ENCODE measurements at regions not wholly inside any gene's neighbourhood (a gene's known extent, or its start where the extent isn't known, plus 50 kb on each side); places are given as distances from the start of the nearest gene placed in this dataset.
"Not testable (repeated sequence)": the region's sequence is repeated elsewhere in the genome, so short reads cannot be mapped to it uniquely, and the experiment has no call there.

DNA sequence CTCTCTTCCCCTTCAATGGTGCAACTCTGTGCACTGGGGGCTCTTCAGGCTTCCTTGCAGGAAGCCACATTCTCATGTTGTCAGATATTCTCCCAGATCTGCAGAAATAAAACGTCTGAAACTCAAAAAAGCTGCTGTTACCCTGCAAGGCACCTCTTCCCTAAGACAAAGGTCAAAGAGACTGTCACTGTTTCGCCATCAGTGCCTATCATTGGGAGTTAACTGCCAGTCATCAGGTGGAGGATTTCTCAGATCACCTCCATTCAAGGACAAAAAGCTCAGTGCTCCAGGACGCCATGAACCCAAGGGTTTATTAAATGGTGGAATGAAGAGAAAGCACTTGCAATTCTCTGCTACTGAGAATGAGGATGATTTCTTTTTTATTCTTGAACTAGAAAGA, 144.6 kb upstream of the PALS2 start:
- FAIRE-seq (no peak), DNase-seq (ENCODE audit: insufficient read length, low spot score) (no peak)
- TF ChIP-seq, protein P1, sequence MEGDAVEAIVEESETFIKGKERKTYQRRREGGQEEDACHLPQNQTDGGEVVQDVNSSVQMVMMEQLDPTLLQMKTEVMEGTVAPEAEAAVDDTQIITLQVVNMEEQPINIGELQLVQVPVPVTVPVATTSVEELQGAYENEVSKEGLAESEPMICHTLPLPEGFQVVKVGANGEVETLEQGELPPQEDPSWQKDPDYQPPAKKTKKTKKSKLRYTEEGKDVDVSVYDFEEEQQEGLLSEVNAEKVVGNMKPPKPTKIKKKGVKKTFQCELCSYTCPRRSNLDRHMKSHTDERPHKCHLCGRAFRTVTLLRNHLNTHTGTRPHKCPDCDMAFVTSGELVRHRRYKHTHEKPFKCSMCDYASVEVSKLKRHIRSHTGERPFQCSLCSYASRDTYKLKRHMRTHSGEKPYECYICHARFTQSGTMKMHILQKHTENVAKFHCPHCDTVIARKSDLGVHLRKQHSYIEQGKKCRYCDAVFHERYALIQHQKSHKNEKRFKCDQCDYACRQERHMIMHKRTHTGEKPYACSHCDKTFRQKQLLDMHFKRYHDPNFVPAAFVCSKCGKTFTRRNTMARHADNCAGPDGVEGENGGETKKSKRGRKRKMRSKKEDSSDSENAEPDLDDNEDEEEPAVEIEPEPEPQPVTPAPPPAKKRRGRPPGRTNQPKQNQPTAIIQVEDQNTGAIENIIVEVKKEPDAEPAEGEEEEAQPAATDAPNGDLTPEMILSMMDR (IDR thresholded peaks at IDR 0.05; ENCODE audit: insufficient read depth, missing control alignments), result no peak

DNA sequence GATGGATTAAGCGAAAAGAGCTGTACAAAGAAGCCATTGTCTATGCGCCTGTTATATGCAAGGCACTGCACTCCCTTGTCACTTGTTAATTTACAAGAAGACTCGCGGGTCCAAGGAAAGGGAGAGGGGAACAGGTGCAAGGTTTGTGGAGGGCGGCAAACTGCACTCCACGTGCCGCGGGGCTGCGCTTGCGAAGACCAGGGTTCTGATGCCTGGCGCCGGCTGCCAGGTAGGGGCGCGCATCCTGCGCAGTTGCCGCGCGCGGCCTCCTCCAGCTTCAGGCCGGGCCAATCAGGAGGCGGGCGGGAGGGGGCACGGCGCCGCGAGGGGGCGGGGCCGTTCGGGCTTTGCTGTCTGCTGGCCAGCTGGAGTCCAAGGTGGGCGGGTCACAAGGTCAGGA, 140.6 kb upstream of the PALS2 start:
- FAIRE-seq (no peak), DNase-seq (ENCODE audit: insufficient read length, low spot score) (no peak)
- TF ChIP-seq, protein P1 (IDR thresholded peaks at IDR 0.05; ENCODE audit: insufficient read depth, missing control alignments), result no peak

DNA sequence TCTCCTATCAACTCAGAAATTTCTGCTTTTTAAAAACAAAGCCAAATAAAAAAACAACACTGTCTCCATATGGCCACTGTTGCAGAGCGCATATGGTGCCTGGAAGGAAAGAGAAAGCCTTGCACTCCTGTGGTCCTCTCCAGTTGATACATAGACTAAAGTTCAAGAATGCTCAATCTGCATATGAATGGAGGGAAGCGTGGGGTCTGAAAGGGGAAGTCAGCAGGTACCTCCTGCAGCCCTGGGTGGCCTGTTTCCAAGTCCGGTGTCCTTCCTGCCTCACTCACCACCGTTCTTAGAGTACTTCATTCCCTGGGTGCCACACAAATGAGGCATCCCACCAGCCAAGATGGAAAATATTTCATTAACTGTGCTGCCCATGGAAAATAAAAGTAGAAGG, 138.3 kb upstream of the PALS2 start:
- DNase-seq (ENCODE audit: insufficient read length, low spot score), result no peak
- FAIRE-seq, result no peak
- TF ChIP-seq, protein P1 (IDR thresholded peaks at IDR 0.05; ENCODE audit: insufficient read depth, missing control alignments), result no peak

DNA sequence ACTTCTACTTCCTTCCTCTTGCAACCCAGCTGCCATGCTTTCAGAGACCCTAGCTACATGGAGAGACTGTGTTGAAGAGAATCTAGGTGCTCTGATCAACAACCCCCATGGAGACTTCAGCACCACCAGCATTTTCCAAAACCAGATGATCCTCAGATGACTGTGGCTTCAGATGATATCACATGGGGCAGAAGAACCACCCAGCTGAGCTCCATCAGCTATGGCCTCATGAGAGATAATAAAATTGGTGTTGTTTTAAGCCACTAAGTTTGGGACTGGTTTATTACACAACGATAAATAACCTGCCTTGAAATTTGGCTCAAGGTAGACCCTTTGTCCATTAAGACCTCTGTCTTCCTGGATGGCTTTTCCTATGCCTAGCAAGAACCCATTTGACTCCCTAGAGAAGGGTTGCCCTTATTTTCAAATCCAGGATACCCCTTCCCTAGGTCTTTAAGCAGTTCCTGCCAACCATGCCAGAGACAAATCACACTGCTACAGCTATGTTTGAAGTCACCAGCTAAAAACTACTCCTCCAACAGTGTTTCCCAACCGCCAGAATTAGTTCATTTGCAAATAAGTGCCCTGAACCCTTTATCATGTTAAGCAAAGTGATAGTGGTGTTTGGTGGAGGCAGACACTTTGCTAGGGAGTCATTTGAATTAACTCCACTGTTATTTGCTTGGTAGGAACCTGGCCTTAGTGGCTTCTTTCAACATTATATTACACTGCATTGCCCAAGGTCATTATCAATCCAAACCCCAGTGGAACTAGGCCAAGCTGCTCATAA, 136.9 kb upstream of the PALS2 start:
- FAIRE-seq (no peak), DNase-seq (ENCODE audit: insufficient read length, low spot score) (no peak)
- TF ChIP-seq, protein P1 (IDR thresholded peaks at IDR 0.05; ENCODE audit: insufficient read depth, missing control alignments), result no peak

DNA sequence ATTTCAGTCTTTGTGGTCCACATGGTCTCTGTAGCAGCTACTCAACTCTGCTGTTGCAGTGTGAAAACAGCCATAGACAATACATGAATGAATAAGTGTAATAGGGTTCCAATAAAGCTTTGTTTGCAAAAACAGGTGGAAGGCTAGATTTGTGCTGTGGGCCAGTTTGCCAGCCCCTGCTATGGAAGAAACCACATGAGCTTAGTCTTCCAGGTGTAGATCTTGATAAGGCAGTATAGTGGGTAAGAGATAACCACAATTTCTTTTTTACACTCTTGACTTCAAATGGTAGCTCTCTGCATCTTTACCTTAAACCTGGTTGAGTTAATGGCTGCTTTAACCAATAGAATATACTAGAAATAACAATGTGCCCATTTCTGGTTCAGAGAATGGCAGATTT, 135.0 kb upstream of the PALS2 start:
- no peak for DNase-seq (ENCODE audit: insufficient read length, low spot score)
- TF ChIP-seq, protein P1 (IDR thresholded peaks at IDR 0.05; ENCODE audit: insufficient read depth, missing control alignments), result no peak
- no peak for FAIRE-seq

DNA sequence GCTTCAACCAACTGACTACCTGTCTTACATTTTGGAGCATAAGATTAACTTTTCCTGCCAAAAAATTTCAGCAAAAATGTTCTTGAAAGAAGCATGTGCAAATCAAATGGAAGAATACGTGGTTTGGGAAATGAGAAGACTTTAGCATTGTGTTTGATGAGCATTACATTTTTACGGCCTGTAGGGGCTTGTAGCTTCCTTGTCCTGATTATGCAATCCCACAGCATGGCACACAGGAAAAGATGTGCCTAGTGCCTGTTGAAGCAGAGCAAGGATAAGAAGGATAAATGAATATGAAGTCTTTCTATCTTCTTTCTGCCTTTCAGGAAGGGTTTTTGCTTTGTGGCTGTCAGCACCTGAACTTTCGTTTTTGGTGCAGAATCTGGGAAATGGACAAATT, 134.1 kb upstream of the PALS2 start:
- peak; percentile 44 for FAIRE-seq
- not testable (repeated sequence) for DNase-seq (ENCODE audit: insufficient read length, low spot score)

DNA sequence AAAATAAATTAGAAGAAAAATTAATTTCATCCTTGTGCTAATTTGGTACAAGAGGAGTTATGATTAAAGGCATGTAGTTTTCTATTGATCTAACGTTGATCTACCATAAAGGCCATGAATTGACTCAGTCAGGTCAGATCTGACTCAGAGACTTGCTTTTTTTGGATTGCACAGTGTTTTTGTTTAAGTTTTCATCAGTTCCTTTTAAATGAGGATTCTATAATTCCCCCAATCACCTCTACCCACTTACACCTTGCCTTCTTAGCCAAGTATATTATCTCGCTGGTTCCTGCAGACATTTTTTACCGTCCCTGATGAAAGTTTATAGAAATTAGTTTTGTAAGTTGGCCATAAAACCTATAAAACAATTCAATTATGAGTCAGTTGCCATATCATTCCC, 132.4 kb upstream of the PALS2 start:
- TF ChIP-seq, protein P1 (IDR thresholded peaks at IDR 0.05; ENCODE audit: insufficient read depth, missing control alignments), result no peak
- DNase-seq (ENCODE audit: insufficient read length, low spot score) (no peak), FAIRE-seq (no peak)
